GM12878 (cell line): ENCODE measurements at regions not wholly inside any gene's neighbourhood (a gene's known extent, or its start where the extent isn't known, plus 50 kb on each side); places are given as distances from the start of the nearest gene placed in this dataset.

Source experiments
- ATAC-seq: fragments of 200-7000 bp; cut with Tn5 transposase; 3 replicates; pipeline ENCODE4 v1.9.1; 2020; ENCODE audit warnings: mild to moderate bottlenecking, moderate library complexity
- BruUV-seq: library from RNA; stranded (reverse); fragments of 400-500 nt; replicated peaks from 2 replicates; lab custom pipeline; 2021; lab: Mats Ljungman, UMichigan
- CTCF ChIA-PET: fragments of 300-600 bp; sonication (Branson Sonifier 250); formaldehyde crosslinking; extraction: SDS; loops from one replicate; lab custom pipeline; 2021; ENCODE audit warnings: inconsistent platforms; lab: Yijun Ruan, JAX
- POLR2A ChIA-PET: fragments of 350-600 bp; formaldehyde crosslinking; extraction: SDS; loops from one replicate; lab custom pipeline; 2021; ENCODE audit warnings: inconsistent platforms; lab: Charles Lee
- RAD21 ChIA-PET: fragments of 300-600 bp; sonication (Branson Sonifier 250); formaldehyde crosslinking; loops from one replicate; lab custom pipeline; 2023; ENCODE audit warnings: antibody characterized with exemption; ENCODE audit not compliant: unreplicated experiment; lab: Charles Lee
- SMC1A ChIA-PET: fragments of 300-600 bp; sonication (Branson Sonifier 250); formaldehyde crosslinking; loops from one replicate; lab custom pipeline; 2023; ENCODE audit not compliant: unreplicated experiment, uncharacterized antibody; lab: Charles Lee
- DNase-seq: peaks from one replicate; pipeline ENCODE4 v3.0.0-alpha.2; 2011; ENCODE audit warnings: low read depth, low spot score
- FAIRE-seq: peaks from 3 replicates; lab custom pipeline; 2011; peaks lifted over from hg19 to GRCh38; lab: Jason Lieb, UNC
- H2AFZ ChIP-seq: 2 replicates; pipeline ENCODE4 v1.6.0; 2011; ENCODE audit warnings: low read depth, low read length, control low read depth; ENCODE audit not compliant: control insufficient read depth
- H3K27ac ChIP-seq: 2 replicates; pipeline ENCODE4 v1.5.1; 2011; ENCODE audit warnings: control low read depth; ENCODE audit not compliant: control insufficient read depth, insufficient read depth
- H3K27me3 ChIP-seq, 2 experiments: replicated peaks in 1 of 2; 2 replicates each; pipeline versions ENCODE4 v1.6.0 to v1.6.1; 2011; ENCODE audit warnings: low read length in 1 of 2; ENCODE audit not compliant: control insufficient read depth in 2 of 2, insufficient read depth in 2 of 2
- H3K36me3 ChIP-seq, 2 experiments: 2 replicates each; pipeline ENCODE4 v1.5.1; 2011; ENCODE audit warnings: low read length in 1 of 2; ENCODE audit not compliant: control insufficient read depth in 2 of 2, insufficient read depth in 2 of 2
- H3K4me1 ChIP-seq: 2 replicates; pipeline ENCODE4 v1.6.1; 2011; ENCODE audit warnings: mild to moderate bottlenecking, low read length, moderate library complexity, mixed read lengths; ENCODE audit not compliant: control insufficient read depth, insufficient read depth
- H3K4me2 ChIP-seq: 2 replicates; pipeline ENCODE4 v1.6.0; 2011; ENCODE audit warnings: control low read depth; ENCODE audit not compliant: control insufficient read depth, insufficient read depth
- H3K4me3 ChIP-seq: fragments of 200-600 bp; sonication (generic); 2 replicates; pipeline ENCODE4 v1.5.1; 2016
- H3K79me2 ChIP-seq: 2 replicates; pipeline ENCODE4 v1.6.0; 2011; ENCODE audit warnings: low read length; ENCODE audit not compliant: control insufficient read depth, insufficient read depth
- H3K9ac ChIP-seq: 2 replicates; pipeline ENCODE4 v1.8.0; 2011; ENCODE audit warnings: low read length, control low read depth, mixed read lengths; ENCODE audit not compliant: control insufficient read depth, insufficient read depth
- H3K9me3 ChIP-seq: replicated peaks from 3 replicates; pipeline ENCODE4 v1.5.1; 2011; ENCODE audit warnings: mild to moderate bottlenecking, low read length; ENCODE audit not compliant: control insufficient read depth, insufficient read depth
- H4K20me1 ChIP-seq: 2 replicates; pipeline ENCODE4 v1.6.0; 2011; ENCODE audit not compliant: control insufficient read depth, insufficient read depth
- ATF2 ChIP-seq: IDR thresholded peaks from 2 replicates; pipeline ENCODE4 v1.6.1; 2012; ENCODE audit warnings: low read length, inconsistent platforms
- E2F4 ChIP-seq: IDR thresholded peaks from 2 replicates; pipeline ENCODE4 v1.6.1; 2012; ENCODE audit warnings: low read depth, low read length, improper control_type of control experiment
- IRF4 ChIP-seq: IDR thresholded peaks from 2 replicates; pipeline ENCODE4 v1.6.1; 2011; ENCODE audit warnings: low read depth, low read length
- KAT2A ChIP-seq: conservative IDR thresholded peaks from 2 replicates; pipeline ENCODE4 v1.6.1; 2011; ENCODE audit warnings: low read depth, low read length; ENCODE audit not compliant: control insufficient read depth
- MYB ChIP-seq: fragments of 150-350 bp; IDR thresholded peaks from 2 replicates; pipeline ENCODE4 v1.6.1; 2014; ENCODE audit warnings: mild to moderate bottlenecking, low read depth, low read length, borderline replicate concordance
- NKRF ChIP-seq: fragments of 450-650 bp; conservative IDR thresholded peaks from 2 replicates; pipeline ENCODE4 v1.6.1; 2017; ENCODE audit warnings: mild to moderate bottlenecking, moderate library complexity
- PBX3 ChIP-seq: IDR thresholded peaks from 2 replicates; pipeline ENCODE4 v1.6.1; 2011; ENCODE audit warnings: mild to moderate bottlenecking, low read depth, low read length, moderate library complexity; ENCODE audit not compliant: insufficient replicate concordance
- POLR2AphosphoS2 ChIP-seq: IDR thresholded peaks from 2 replicates; pipeline ENCODE4 v1.6.1; 2011; ENCODE audit warnings: low read depth, mild to moderate bottlenecking, low read length, improper control_type of control experiment, moderate library complexity
- SUPT20H ChIP-seq: IDR thresholded peaks from 2 replicates; pipeline ENCODE4 v1.6.1; 2011; ENCODE audit warnings: low read depth, mild to moderate bottlenecking, low read length, moderate library complexity, borderline replicate concordance; ENCODE audit not compliant: control insufficient read depth
- ZNF622 ChIP-seq: fragments of 450-650 bp; IDR thresholded peaks from 2 replicates; pipeline ENCODE4 v1.6.1; 2017; ENCODE audit warnings: mild to moderate bottlenecking, inconsistent platforms
- WGBS: methylation state at CpG from one replicate; pipeline ENCODE4 v1.1.6; 2016; ENCODE audit warnings: low lambda C conversion rate; ENCODE audit not compliant: insufficient replicate concordance, insufficient coverage; ENCODE audit errors: missing lambda C conversion rate; 5-methylcytosine and 5-hydroxymethylcytosine counted together
- in situ Hi-C: fragments of 300-500 bp; cut with MboI; formaldehyde crosslinking; loops from 9 replicates; pipeline ENCODE4 v1.14.3; 2018; ENCODE audit warnings: mixed read lengths
- intact Hi-C: fragments of 100-400 bp; cut with micrococcal nuclease; formaldehyde crosslinking; loops from one replicate; pipeline ENCODE4 v1.14.2; 2022; ENCODE audit not compliant: unreplicated experiment

- intact Hi-C loops, result no loop called here
- WGBS, result 0% methylated on average over 3 of the region's 3 CpGs
- ChIA-PET CTCF (no interaction called here), RAD21 (no interaction called here), POLR2A (interaction anchor here (0.6 kb wide), 1 partner anchor 32 kb away, joined by 6 read pairs; no protein-coding TSS in a partner anchor), SMC1A (interaction anchor here (0.9 kb wide), 1 partner anchor 9 kb away, joined by 3 read pairs; no protein-coding TSS in a partner anchor)
- Histone ChIP-seq H4K20me1 (no peaks in the 10 kb centered on the region), H3K36me3 (no peaks in the 10 kb centered on the region), H3K4me1 (no peaks in the 10 kb centered on the region), H3K4me2 (no peak overlapping the region), H3K4me3 (no peak overlapping the region), H3K79me2 (no peaks in the 10 kb centered on the region), H3K9ac (no peak overlapping the region), H3K27me3 (no peaks in the 10 kb centered on the region; a peak in 1 of 4 replicates), H3K27ac (no peak overlapping the region), H2AFZ (no peak overlapping the region), H3K9me3 (no peaks in the 10 kb centered on the region)
- DNase-seq (no peak), ATAC-seq (no peak), FAIRE-seq (no peak)
- TF ChIP-seq E2F4 (no peak), ZNF622 (no peak), ATF2 (no peak), NKRF (no peak), KAT2A (no peak), IRF4 (no peak), MYB (no peak), PBX3 (no peak), POLR2AphosphoS2 (no peak), SUPT20H (no peak)
- no TSS peak for BruUV-seq
- in situ Hi-C loops, result no loop called here
These were observed 166.6 kb upstream of the NFIB start for GRCh38 chr9:14480526-14480925.
